Ishikawa (cell line): ENCODE measurements at regions not wholly inside any gene's neighbourhood (a gene's known extent, or its start where the extent isn't known, plus 50 kb on each side); places are given as distances from the start of the nearest gene placed in this dataset.

ENCODE experiments used
- CREB1 ChIP-seq: IDR thresholded peaks from 2 replicates; pipeline ENCODE4 v1.6.1; 2012; ENCODE audit warnings: low read depth
- FOXM1 ChIP-seq: IDR thresholded peaks from 2 replicates; pipeline ENCODE4 v1.6.1; 2012; ENCODE audit warnings: low read depth, borderline replicate concordance
- RAD21 ChIP-seq: IDR thresholded peaks from 2 replicates; pipeline ENCODE4 v1.6.1; 2012; ENCODE audit warnings: low read depth
- TCF12 ChIP-seq: IDR thresholded peaks from 2 replicates; pipeline ENCODE4 v1.6.1; 2012; ENCODE audit warnings: low read depth
- TF ChIP-seq, protein P1 (sequence below): IDR thresholded peaks from 2 replicates; pipeline ENCODE4 v1.6.1; 2012; ENCODE audit warnings: low read depth, mild to moderate bottlenecking

DNA sequence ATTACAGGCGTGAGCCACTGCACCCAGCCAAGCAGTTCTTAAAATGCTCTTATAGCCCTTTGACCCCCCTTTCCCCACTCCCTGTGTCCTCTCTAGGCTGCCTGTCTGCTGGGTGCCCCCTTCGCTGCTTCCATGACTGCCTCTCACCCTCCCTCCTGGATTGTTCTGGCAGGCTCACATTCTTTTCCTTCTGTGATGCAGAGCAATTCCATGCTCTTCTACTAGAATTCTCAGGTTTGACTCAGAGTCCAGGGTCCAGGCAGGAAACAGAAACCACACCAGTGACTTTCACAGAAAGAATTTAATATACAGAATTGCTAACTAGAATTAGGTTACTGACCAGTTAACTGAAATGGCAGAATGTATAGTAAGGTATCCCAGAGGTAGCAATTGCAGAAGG, 244.8 kb downstream of the BAMBI start:
- TF ChIP-seq, protein P1, sequence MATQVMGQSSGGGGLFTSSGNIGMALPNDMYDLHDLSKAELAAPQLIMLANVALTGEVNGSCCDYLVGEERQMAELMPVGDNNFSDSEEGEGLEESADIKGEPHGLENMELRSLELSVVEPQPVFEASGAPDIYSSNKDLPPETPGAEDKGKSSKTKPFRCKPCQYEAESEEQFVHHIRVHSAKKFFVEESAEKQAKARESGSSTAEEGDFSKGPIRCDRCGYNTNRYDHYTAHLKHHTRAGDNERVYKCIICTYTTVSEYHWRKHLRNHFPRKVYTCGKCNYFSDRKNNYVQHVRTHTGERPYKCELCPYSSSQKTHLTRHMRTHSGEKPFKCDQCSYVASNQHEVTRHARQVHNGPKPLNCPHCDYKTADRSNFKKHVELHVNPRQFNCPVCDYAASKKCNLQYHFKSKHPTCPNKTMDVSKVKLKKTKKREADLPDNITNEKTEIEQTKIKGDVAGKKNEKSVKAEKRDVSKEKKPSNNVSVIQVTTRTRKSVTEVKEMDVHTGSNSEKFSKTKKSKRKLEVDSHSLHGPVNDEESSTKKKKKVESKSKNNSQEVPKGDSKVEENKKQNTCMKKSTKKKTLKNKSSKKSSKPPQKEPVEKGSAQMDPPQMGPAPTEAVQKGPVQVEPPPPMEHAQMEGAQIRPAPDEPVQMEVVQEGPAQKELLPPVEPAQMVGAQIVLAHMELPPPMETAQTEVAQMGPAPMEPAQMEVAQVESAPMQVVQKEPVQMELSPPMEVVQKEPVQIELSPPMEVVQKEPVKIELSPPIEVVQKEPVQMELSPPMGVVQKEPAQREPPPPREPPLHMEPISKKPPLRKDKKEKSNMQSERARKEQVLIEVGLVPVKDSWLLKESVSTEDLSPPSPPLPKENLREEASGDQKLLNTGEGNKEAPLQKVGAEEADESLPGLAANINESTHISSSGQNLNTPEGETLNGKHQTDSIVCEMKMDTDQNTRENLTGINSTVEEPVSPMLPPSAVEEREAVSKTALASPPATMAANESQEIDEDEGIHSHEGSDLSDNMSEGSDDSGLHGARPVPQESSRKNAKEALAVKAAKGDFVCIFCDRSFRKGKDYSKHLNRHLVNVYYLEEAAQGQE, result no peak
- no peak for TF ChIP-seq CREB1
- TF ChIP-seq RAD21, result no peak
- no peak for TF ChIP-seq FOXM1
- no peak for TF ChIP-seq TCF12
